Stomach (tissue), 4 donors: ENCODE measurements at regions not wholly inside any gene's neighbourhood (a gene's known extent, or its start where the extent isn't known, plus 50 kb on each side); places are given as distances from the start of the nearest gene placed in this dataset.

Source experiments
- EP300 ChIP-seq: sonication (generic); formaldehyde crosslinking; IDR thresholded peaks from one replicate; pipeline ENCODE4 v1.6.1; 2017; ENCODE audit warnings: antibody characterized with exemption
- POLR2A ChIP-seq, 4 donors: fragments of 450-650 bp; IDR thresholded peaks; one replicate each; pipeline ENCODE4 v1.6.1; 2016; ENCODE audit warnings: antibody characterized with exemption in 4 of 4, control low read depth in 2 of 4, mild to moderate bottlenecking in 1 of 4, moderate library complexity in 1 of 4
- POLR2AphosphoS5 ChIP-seq, 3 donors: sonication (generic); formaldehyde crosslinking; IDR thresholded peaks; one replicate each; pipeline ENCODE4 v1.6.1; 2016; ENCODE audit warnings: antibody characterized with exemption in 3 of 3
- TF ChIP-seq, protein P1 (sequence below), 7 experiments: fragments of 450-650 bp in 4 of 7; fragments of 200-600 bp in 3 of 7; sonication (generic) in 3 of 7; IDR thresholded peaks; one replicate each; pipeline ENCODE4 v1.5.1; 2016 to 2019; ENCODE audit warnings: antibody characterized with exemption in 7 of 7, control low read depth in 2 of 7, mild to moderate bottlenecking in 1 of 7

DNA sequence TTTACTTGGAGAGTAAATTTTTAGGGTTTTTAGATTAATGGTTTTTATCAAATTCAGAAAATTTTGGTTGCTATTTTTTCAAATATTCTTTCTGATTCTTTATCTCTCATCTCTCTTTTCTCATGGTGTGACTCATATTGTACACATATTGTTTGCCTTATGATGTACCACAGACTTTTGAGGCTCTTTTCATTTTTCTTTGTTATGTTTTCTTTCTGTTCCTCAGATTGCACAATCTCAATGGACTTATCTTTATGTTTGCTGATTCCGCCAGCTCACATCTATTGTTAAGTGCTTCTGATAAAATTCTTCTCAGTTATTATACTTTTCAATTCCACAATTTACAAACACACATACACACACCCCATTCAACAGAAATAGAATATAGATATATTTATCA, 168.2 kb upstream of the IGFBP3 start:
- TF ChIP-seq, protein P1, sequence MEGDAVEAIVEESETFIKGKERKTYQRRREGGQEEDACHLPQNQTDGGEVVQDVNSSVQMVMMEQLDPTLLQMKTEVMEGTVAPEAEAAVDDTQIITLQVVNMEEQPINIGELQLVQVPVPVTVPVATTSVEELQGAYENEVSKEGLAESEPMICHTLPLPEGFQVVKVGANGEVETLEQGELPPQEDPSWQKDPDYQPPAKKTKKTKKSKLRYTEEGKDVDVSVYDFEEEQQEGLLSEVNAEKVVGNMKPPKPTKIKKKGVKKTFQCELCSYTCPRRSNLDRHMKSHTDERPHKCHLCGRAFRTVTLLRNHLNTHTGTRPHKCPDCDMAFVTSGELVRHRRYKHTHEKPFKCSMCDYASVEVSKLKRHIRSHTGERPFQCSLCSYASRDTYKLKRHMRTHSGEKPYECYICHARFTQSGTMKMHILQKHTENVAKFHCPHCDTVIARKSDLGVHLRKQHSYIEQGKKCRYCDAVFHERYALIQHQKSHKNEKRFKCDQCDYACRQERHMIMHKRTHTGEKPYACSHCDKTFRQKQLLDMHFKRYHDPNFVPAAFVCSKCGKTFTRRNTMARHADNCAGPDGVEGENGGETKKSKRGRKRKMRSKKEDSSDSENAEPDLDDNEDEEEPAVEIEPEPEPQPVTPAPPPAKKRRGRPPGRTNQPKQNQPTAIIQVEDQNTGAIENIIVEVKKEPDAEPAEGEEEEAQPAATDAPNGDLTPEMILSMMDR (IDR thresholded peaks at IDR 0.05) = no peak
- TF ChIP-seq POLR2AphosphoS5 (IDR thresholded peaks at IDR 0.05) = no peak
- TF ChIP-seq POLR2A (IDR thresholded peaks at IDR 0.05) = no peak
- no peak for TF ChIP-seq EP300
